ENCODE measurements at regions not wholly inside any gene's neighbourhood (a gene's known extent, or its start where the extent isn't known, plus 50 kb on each side); places are given as distances from the start of the nearest gene placed in this dataset.

DNA sequence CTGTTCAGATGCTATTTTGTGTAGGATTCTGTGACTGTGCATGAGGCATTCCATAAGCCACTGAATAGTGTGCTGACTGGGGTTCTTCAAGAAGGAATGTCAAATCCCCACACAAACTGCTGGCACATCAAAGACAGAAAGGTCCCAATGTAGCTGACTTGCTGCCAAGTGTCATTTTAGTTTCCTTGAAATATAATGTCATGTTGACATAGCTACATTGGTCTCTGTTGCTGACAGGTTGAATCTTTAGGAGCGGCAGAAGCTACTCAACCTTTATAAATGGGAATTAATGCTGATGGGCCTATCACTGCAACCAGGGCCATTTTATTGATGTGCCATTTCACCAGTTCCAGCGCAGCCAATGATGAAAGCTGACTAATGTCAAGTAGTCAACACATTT, 1110.7 kb upstream of the B3GALT2 start:
- no peaks in the 10 kb centered on the region for H3K9me3 Mint-ChIP-seq
- no peak overlapping the region for H3K4me3 Mint-ChIP-seq
- no peaks in the 10 kb centered on the region for H3K36me3 Mint-ChIP-seq
- no peak overlapping the region for H3K27ac Mint-ChIP-seq
- POLR2A ChIA-PET, result no interaction called here
- peaks cover 5 to 16% (median 11%) of the 10 kb centered on the region in 4 donors for H3K4me1 Mint-ChIP-seq
- no peaks in the 10 kb centered on the region for H3K27me3 Mint-ChIP-seq
- ATAC-seq (no peak), DNase-seq (no peak)

DNA sequence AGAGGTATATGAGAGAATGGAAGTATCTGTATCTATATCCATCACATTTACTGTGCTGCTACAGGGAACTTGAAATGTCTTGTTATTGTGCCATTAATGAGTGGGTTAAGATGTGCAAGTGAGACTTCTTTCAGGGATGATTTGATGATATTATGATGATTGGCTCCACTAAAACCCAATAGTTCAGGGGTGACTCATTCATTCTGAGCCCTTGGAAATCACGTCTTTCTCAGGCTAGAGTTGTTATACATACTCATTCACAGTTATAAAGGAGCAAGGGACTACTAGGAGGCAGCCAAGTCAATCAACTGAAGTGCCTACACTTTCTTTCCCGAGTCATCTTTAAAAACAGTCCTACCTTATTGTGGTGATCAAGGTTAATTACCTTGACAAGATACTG, 1109.8 kb upstream of the B3GALT2 start:
- Mint-ChIP-seq H3K4me3 (no peak overlapping the region), H3K27ac (no peak overlapping the region), H3K27me3 (no peaks in the 10 kb centered on the region), H3K9me3 (no peaks in the 10 kb centered on the region), H3K4me1 (peaks cover 8 to 18% (median 12%) of the 10 kb centered on the region in 4 donors), H3K36me3 (no peaks in the 10 kb centered on the region)
- DNase-seq (no peak), ATAC-seq (no peak)
- POLR2A ChIA-PET, result no interaction called here

DNA sequence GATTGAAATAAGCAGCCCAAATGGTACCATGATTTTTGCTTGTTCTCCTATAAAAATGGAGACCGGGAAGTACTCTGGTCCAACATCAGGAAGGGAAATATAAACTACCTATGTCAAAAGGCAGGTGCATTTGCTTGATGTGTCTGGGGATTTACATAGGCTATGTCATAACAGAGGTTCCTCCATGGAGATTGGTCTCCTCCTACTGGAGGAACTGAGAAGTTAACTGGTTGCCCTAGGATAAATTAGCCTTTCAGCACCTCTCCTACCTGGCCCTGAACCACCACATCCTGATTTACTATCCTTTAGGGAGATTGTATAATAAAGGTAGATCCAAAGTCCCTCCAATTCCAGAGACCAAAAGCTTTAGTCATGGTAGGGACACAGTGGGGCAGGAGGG, 1109.3 kb upstream of the B3GALT2 start:
- H3K36me3 Mint-ChIP-seq, result no peaks in the 10 kb centered on the region
- no peaks in the 10 kb centered on the region for H3K9me3 Mint-ChIP-seq
- H3K4me3 Mint-ChIP-seq, result no peak overlapping the region
- POLR2A ChIA-PET, result interaction anchor here (0.6 kb wide), 1 partner anchor 65 kb away, joined by 3 read pairs; no protein-coding TSS in a partner anchor
- H3K27ac Mint-ChIP-seq, result peak overlapping the region in 4 of 10 donors; percentile 0 to 42 (median 22)
- H3K4me1 Mint-ChIP-seq, result peaks cover 13 to 23% (median 17%) of the 10 kb centered on the region in 4 donors
- no peaks in the 10 kb centered on the region for H3K27me3 Mint-ChIP-seq
- ATAC-seq, result peak; percentile 95 to 99
- peak in 9 of 10 donors; percentile 4 to 75 (median 51) for DNase-seq

DNA sequence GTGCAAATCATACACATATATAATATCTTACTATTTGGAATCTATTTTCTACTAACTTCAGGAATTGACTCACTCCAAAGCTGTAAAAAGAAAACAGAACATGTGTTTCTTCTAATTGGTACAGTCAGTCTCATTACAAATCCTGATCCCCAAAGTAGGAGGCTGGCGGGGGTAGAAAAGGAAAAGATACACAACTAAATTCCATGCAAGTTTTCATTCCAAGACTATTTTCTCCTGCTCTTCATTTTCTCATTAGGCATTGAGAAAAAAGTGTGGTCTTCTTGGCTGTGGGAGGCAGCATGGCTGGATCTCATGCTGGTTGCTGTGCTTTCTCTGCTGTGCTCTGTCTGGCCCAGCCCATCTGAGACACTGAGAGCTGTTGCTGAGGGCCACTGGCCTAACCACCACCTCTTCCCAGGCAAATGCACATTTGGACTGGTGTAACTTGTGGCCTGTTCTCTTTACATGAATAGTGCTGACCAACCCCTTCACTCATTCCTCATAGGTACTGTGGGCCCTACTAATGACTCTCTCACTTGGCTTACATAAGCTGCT, 1107.5 kb upstream of the B3GALT2 start:
- H3K36me3 Mint-ChIP-seq, result no peaks in the 10 kb centered on the region
- DNase-seq (no peak), ATAC-seq (no peak)
- H3K27me3 Mint-ChIP-seq, result no peaks in the 10 kb centered on the region
- POLR2A ChIA-PET, result no interaction called here
- peaks cover 21 to 38% (median 31%) of the 10 kb centered on the region in 4 donors for H3K4me1 Mint-ChIP-seq
- no peaks in the 10 kb centered on the region for H3K9me3 Mint-ChIP-seq
- no peak overlapping the region for H3K4me3 Mint-ChIP-seq
- peak overlapping the region in 5 of 10 donors; percentile 14 to 71 (median 22) for H3K27ac Mint-ChIP-seq

DNA sequence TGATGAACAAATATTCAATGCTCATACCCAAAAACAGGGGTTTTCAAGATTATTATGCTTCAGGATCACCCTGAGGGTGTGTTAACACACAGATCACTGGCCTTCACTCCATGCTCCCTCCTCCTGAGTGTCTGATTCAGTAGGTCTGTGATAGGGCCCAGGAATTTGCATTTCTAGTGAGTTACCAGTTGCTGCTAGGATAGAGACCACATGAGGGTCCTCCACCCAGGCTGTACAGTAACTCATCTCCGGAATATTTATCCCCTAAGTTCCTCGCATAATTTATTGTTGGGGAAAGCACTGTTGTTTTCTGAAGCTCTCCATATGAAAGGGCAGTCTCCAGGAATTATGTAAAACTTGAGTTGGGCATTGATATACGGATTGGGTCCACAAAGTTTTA, 1106.6 kb upstream of the B3GALT2 start:
- no peak for DNase-seq
- POLR2A ChIA-PET, result no interaction called here
- H3K9me3 Mint-ChIP-seq, result no peaks in the 10 kb centered on the region
- H3K27me3 Mint-ChIP-seq, result no peaks in the 10 kb centered on the region
- H3K36me3 Mint-ChIP-seq, result no peaks in the 10 kb centered on the region
- H3K27ac Mint-ChIP-seq, result peak overlapping the region in 3 of 10 donors; percentile 19 to 52 (median 42)
- H3K4me1 Mint-ChIP-seq, result peaks cover 21 to 38% (median 34%) of the 10 kb centered on the region in 4 donors
- no peak for ATAC-seq
- H3K4me3 Mint-ChIP-seq, result no peak overlapping the region

DNA sequence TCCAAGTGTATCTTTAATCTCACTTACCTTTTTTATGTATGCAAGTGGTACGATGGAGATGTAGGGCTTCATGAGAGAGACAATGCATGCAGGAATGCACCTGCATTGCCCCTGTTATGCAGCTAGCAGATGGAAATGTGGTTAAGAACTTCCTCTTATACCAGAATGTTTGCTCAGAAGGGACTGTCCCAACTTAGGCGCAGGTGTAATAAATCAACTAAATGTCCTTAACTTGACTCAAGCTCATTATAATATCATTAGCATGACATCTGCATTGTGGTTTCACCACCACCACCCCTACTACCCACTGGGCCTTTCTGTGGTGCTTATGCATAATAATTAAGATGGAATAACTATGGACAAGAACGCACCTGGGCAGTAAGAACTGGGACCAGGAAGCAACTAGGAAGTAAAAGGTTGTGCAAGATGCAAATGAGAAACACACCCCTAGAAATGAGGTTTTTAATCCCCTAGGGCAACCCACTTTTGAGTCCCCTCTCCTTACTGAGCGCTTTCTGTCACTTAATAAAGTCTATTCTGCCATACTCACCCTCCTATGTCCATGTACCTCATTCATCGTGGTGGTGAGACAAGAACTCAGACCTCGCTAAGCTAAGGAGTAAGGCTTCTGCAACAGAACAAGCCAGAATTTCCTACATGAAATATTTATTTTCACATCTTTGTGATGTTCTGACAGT, 1103.3 kb upstream of the B3GALT2 start:
- peak in 9 of 10 donors; percentile 31 to 81 (median 67) for DNase-seq
- Mint-ChIP-seq H3K27ac (peak overlapping the region; percentile 4 to 79 (median 48)), H3K27me3 (no peaks in the 10 kb centered on the region), H3K9me3 (no peaks in the 10 kb centered on the region), H3K36me3 (no peaks in the 10 kb centered on the region), H3K4me3 (peak overlapping the region; percentile 12 to 76 (median 54)), H3K4me1 (peaks cover 16 to 31% (median 28%) of the 10 kb centered on the region in 4 donors)
- POLR2A ChIA-PET, result interaction anchor here (0.7 kb wide), 1 partner anchor 725 kb away, joined by 3 read pairs; no protein-coding TSS in a partner anchor
- peak; percentile 98 for ATAC-seq

DNA sequence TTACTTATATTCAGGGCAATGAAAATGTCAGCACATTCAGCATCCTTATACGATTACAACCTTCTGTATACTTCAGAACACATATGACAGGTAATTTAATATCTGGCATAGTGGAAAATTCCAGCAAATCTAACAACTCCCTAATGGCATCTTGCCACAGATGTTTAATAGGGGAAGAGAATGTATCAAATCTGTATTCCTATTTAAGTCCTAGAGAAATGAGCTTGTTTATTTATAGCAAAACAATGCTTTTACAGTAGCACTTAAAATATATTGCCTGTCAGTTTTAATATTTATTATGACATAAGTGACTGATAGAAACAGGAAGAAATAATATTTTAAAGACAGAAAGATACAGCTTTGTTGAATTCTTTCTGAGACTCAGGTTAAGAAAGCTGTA, 1101.8 kb upstream of the B3GALT2 start:
- DNase-seq (no peak), ATAC-seq (no peak)
- Mint-ChIP-seq H3K4me3 (peak overlapping the region in 1 of 10 donors; percentile 22), H3K27ac (peak overlapping the region in 2 of 10 donors; percentile 25 to 45), H3K4me1 (peaks cover 11 to 27% (median 24%) of the 10 kb centered on the region in 4 donors), H3K36me3 (no peaks in the 10 kb centered on the region), H3K9me3 (peaks cover 0 to 4% (median 0%) of the 10 kb centered on the region in 9 donors), H3K27me3 (no peaks in the 10 kb centered on the region)
- POLR2A ChIA-PET, result no interaction called here

DNA sequence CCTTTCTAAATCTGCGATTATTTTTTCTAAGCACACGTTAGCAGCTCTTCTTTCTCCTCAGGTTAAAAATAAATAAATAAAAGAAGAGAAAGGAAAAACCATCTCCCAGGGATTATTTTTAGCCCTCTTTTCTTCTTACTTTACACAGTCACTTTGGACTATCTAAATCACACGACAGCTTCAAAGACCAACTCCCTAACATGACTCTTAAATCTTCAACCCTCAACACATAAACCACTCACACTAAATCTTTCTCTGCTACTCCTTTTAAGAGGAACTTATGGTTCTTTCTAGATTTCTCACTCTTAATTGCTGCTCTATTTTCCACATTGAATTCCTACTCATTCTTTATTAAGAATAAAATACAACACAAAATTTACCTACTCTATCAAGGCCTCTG, 1095.0 kb upstream of the B3GALT2 start:
- POLR2A ChIA-PET, result no interaction called here
- H3K36me3 Mint-ChIP-seq, result peaks cover 0 to 6% (median 2%) of the 10 kb centered on the region in 3 donors
- DNase-seq (no peak), ATAC-seq (no peak)
- peak overlapping the region in 2 of 10 donors; percentile 1 to 2 for H3K4me3 Mint-ChIP-seq
- H3K27ac Mint-ChIP-seq, result peak overlapping the region in 6 of 10 donors; percentile 0 to 36 (median 16)
- no peaks in the 10 kb centered on the region for H3K27me3 Mint-ChIP-seq
- peaks cover 2 to 14% (median 10%) of the 10 kb centered on the region in 4 donors for H3K4me1 Mint-ChIP-seq
- H3K9me3 Mint-ChIP-seq, result peaks cover 0 to 4% (median 0%) of the 10 kb centered on the region in 9 donors

DNA sequence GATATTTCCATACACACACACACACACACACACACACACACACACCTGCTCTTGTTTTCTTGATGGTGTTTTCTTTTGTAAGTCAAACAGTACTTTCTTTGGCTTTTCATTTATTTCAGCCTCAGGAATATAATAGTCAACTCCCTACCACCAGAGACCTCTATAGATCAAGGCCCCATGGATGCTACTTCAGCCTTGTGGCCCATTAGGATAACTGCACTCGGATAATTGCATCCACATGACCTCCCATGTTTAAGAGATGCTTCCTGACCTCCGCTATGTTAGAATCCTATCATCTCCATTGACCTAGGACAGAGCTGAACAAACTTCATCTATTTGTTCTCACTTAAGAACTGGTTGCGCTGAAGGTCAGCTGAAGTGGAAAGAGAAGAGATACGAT, 1094.0 kb upstream of the B3GALT2 start:
- Mint-ChIP-seq H3K4me3 (no peak overlapping the region), H3K4me1 (peaks cover 2 to 11% (median 10%) of the 10 kb centered on the region in 4 donors), H3K27ac (peak overlapping the region in 2 of 10 donors; percentile 5 to 41), H3K27me3 (no peaks in the 10 kb centered on the region), H3K36me3 (peaks cover 0 to 6% (median 2%) of the 10 kb centered on the region in 3 donors), H3K9me3 (peaks cover 0 to 4% (median 0%) of the 10 kb centered on the region in 9 donors)
- ATAC-seq, result no peak
- DNase-seq, result no peak
- POLR2A ChIA-PET, result no interaction called here

DNA sequence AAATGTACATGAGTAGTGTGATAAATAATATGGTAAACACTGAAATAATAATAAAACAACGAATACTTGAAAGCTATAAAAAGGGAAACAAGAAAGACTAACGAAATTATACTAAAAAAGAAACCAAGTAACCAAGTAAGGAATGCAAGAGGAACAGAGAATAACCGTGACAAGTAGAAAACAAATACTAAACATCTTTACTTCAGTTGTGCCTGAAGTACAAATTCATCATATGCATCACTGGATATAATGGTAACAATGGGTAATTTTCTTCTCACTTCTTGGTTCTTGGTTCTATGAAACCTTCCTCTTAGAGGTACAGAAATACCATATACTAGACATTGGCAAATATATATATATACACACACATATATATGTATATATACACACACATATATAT, 1093.6 kb upstream of the B3GALT2 start:
- DNase-seq (no peak), ATAC-seq (no peak)
- peaks cover 0 to 6% (median 2%) of the 10 kb centered on the region in 3 donors for H3K36me3 Mint-ChIP-seq
- H3K4me1 Mint-ChIP-seq, result peaks cover 2 to 11% (median 10%) of the 10 kb centered on the region in 4 donors
- H3K4me3 Mint-ChIP-seq, result no peak overlapping the region
- POLR2A ChIA-PET, result no interaction called here
- H3K27me3 Mint-ChIP-seq, result no peaks in the 10 kb centered on the region
- H3K9me3 Mint-ChIP-seq, result peaks cover 0 to 4% (median 0%) of the 10 kb centered on the region in 9 donors
- H3K27ac Mint-ChIP-seq, result peak overlapping the region in 1 of 10 donors; percentile 59

DNA sequence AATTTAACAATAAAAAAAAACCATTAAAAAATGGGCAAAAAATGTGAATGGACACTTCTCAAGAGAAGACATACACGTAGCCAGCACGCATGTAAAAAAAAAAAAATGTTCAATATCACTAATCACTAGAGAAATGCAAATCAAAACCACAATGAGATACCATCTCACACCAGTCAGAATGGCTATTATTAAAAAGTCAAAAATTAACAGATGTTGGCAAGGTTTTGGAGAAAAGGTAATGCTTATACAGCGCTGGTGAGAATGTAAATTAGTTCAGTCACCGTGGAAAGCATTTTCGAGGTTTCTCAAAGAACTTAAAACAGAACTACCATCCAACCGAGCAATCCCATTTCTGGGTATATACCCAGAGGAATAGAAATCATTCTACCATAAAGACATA, 1091.5 kb upstream of the B3GALT2 start:
- Mint-ChIP-seq H3K4me1 (peaks cover 2 to 11% (median 10%) of the 10 kb centered on the region in 4 donors), H3K27ac (no peak overlapping the region), H3K36me3 (peaks cover 0 to 6% (median 2%) of the 10 kb centered on the region in 3 donors), H3K27me3 (no peaks in the 10 kb centered on the region), H3K4me3 (no peak overlapping the region), H3K9me3 (peaks cover 0 to 2% (median 0%) of the 10 kb centered on the region in 9 donors)
- POLR2A ChIA-PET, result no interaction called here
- DNase-seq (no peak), ATAC-seq (no peak)

DNA sequence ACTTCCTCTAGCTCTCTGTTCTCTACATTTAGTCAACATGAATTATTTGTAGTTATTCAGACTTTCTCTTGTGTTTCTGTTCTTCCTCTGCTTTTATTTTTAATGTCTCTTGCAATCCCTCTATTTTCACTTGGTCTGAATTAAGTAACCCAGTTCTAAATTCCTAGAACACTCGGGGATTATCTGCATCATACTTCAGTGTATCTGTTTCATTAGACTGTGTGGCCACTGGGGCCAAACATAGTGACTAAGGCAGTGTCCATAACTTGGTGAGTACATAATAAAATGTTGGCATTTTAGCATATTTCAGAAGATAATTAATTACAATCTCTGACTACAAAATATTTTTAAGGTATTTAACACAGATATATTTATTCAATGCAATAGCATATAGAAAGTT, 1087.2 kb upstream of the B3GALT2 start:
- Mint-ChIP-seq H3K4me3 (no peak overlapping the region), H3K9me3 (peaks cover 0 to 4% (median 0%) of the 10 kb centered on the region in 9 donors)
- DNase-seq, result no peak

DNA sequence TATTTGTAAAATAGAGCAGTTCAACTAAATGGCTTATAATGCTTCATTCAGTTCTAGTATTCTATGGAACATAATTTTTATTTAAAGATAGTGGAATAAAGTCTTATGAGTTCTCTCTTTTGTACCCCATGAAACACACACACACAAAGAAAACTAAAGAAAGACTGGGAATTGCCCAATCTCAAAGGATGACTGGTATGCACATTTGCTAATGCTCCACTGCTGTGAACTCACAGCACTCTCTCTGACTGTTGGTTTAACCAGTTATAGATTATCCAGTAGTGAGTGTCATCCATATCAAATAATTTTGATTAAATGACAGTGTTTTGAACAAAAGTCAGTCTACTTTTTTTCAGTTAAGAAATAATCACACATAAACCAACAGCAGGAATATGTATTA, 1082.4 kb upstream of the B3GALT2 start:
- DNase-seq (no peak), ATAC-seq (no peak)
- POLR2A ChIA-PET, result no interaction called here
- H3K36me3 Mint-ChIP-seq, result peaks cover 0 to 13% (median 6%) of the 10 kb centered on the region in 3 donors
- no peaks in the 10 kb centered on the region for H3K27me3 Mint-ChIP-seq
- no peak overlapping the region for H3K4me3 Mint-ChIP-seq
- H3K4me1 Mint-ChIP-seq, result peaks cover 0 to 5% (median under 1%) of the 10 kb centered on the region in 4 donors
- peak overlapping the region in 2 of 10 donors; percentile 27 to 68 for H3K27ac Mint-ChIP-seq
- H3K9me3 Mint-ChIP-seq, result peaks cover 0 to 7% (median 0%) of the 10 kb centered on the region in 9 donors

More for the DNA sequence above, 1087.2 kb upstream of the B3GALT2 start:
- POLR2A ChIA-PET, result no interaction called here
- ATAC-seq, result no peak
- peaks cover 0 to 5% (median under 1%) of the 10 kb centered on the region in 4 donors for H3K4me1 Mint-ChIP-seq
- no peak overlapping the region for H3K27ac Mint-ChIP-seq
- peaks cover 0 to 4% (median 1%) of the 10 kb centered on the region in 3 donors for H3K36me3 Mint-ChIP-seq
- H3K27me3 Mint-ChIP-seq, result no peaks in the 10 kb centered on the region

Data from naive thymus-derived CD8-positive, alpha-beta T cell (primary cell).